Cardiac fibroblast (primary cell): ENCODE measurements at regions not wholly inside any gene's neighbourhood (a gene's known extent, or its start where the extent isn't known, plus 50 kb on each side); places are given as distances from the start of the nearest gene placed in this dataset.

Experiments used
- DNase-seq, 2 donors: peaks; one replicate each; pipeline versions ENCODE4 v3.0.0 to v3.0.0-alpha.2; 2010; ENCODE audit warnings: low read depth in 2 of 2
- H3K4me3 ChIP-seq, 2 donors: replicated peaks in 1 of 2; 1 replicate in 1 of 2; 2 replicates in 1 of 2; pipeline ENCODE4 v1.5.1; 2011; ENCODE audit warnings: low read depth in 2 of 2, low read length in 2 of 2, mild to moderate bottlenecking in 2 of 2, moderate library complexity in 1 of 2
- CTCF ChIP-seq: IDR thresholded peaks from one replicate; pipeline ENCODE4 v1.5.1; 2011; ENCODE audit warnings: low read depth, mild to moderate bottlenecking, low read length, inconsistent platforms

- TF ChIP-seq CTCF = no peak
- no peak overlapping the region for H3K4me3 ChIP-seq
- peak; percentile 90 to 96 for DNase-seq
These were observed 627.4 kb downstream of the LMO4 start for GRCh38 chr1:87956072-87956471.

GRCh38 chr1:87956750-87957149 is 628.1 kb downstream of the LMO4 start:
- TF ChIP-seq CTCF = no peak
- H3K4me3 ChIP-seq = no peak overlapping the region
- DNase-seq = no peak

GRCh38 chr1:87957331-87957730 is 628.7 kb downstream of the LMO4 start:
- no peak for TF ChIP-seq CTCF
- no peak overlapping the region for H3K4me3 ChIP-seq
- DNase-seq = no peak

- no peak for TF ChIP-seq CTCF
- H3K4me3 ChIP-seq = no peak overlapping the region
- no peak for DNase-seq
These were observed 629.5 kb downstream of the LMO4 start for GRCh38 chr1:87958201-87958600.

GRCh38 chr1:87958716-87959115 is 630.0 kb downstream of the LMO4 start:
- TF ChIP-seq CTCF = no peak
- no peak for DNase-seq

GRCh38 chr1:87959236-87959635 is 630.6 kb downstream of the LMO4 start:
- TF ChIP-seq CTCF = no peak
- no peak overlapping the region for H3K4me3 ChIP-seq
- no peak for DNase-seq

More at GRCh38 chr1:87958716-87959115, 630.0 kb downstream of the LMO4 start:
- no peak overlapping the region for H3K4me3 ChIP-seq

GRCh38 chr1:87961992-87962391 is 633.3 kb downstream of the LMO4 start:
- no peak overlapping the region for H3K4me3 ChIP-seq
- DNase-seq = peak; percentile 46 to 52
- TF ChIP-seq CTCF = no peak
